ENCODE measurements at regions not wholly inside any gene's neighbourhood (a gene's known extent, or its start where the extent isn't known, plus 50 kb on each side); places are given as distances from the start of the nearest gene placed in this dataset.

GRCh38 chr5:175098301-175098700 lies 345.7 kb downstream of the DRD1 start:
- Histone ChIP-seq H3K9me3 (0 out of 3 replicates have a peak, but pooled peaks cover 3% of the 10 kb centered on the region), H3K4me2 (no peak overlapping the region), H3K4me1 (no peaks in the 10 kb centered on the region), H3K4me3 (no peak overlapping the region), H3K27ac (no peak overlapping the region)
- ChIA-PET POLR2A (no interaction called here), CTCF (interaction anchor here (1.2 to 1.8 kb wide), 3 partner anchors 10 to 111 kb away, joined by 3 to 4 read pairs (median 3); no protein-coding TSS in a partner anchor)
- FAIRE-seq (no peak), ATAC-seq (no peak), DNase-seq (ENCODE audit: low read depth in 1 of 2, low spot score in 1 of 2) (no peak)
- TF ChIP-seq, protein P1, sequence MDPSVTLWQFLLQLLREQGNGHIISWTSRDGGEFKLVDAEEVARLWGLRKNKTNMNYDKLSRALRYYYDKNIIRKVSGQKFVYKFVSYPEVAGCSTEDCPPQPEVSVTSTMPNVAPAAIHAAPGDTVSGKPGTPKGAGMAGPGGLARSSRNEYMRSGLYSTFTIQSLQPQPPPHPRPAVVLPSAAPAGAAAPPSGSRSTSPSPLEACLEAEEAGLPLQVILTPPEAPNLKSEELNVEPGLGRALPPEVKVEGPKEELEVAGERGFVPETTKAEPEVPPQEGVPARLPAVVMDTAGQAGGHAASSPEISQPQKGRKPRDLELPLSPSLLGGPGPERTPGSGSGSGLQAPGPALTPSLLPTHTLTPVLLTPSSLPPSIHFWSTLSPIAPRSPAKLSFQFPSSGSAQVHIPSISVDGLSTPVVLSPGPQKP (IDR thresholded peaks at IDR 0.05; ENCODE audit: low read depth, low read length): no peak
- no peak for TF ChIP-seq BCL3 (IDR thresholded peaks at IDR 0.05)
- no peak for TF ChIP-seq TP53 (CRISPR knock-in tag; IDR thresholded peaks at IDR 0.05)
- TF ChIP-seq RARB (CRISPR knock-in tag; IDR thresholded peaks at IDR 0.05): no peak
- TF ChIP-seq, protein P2, sequence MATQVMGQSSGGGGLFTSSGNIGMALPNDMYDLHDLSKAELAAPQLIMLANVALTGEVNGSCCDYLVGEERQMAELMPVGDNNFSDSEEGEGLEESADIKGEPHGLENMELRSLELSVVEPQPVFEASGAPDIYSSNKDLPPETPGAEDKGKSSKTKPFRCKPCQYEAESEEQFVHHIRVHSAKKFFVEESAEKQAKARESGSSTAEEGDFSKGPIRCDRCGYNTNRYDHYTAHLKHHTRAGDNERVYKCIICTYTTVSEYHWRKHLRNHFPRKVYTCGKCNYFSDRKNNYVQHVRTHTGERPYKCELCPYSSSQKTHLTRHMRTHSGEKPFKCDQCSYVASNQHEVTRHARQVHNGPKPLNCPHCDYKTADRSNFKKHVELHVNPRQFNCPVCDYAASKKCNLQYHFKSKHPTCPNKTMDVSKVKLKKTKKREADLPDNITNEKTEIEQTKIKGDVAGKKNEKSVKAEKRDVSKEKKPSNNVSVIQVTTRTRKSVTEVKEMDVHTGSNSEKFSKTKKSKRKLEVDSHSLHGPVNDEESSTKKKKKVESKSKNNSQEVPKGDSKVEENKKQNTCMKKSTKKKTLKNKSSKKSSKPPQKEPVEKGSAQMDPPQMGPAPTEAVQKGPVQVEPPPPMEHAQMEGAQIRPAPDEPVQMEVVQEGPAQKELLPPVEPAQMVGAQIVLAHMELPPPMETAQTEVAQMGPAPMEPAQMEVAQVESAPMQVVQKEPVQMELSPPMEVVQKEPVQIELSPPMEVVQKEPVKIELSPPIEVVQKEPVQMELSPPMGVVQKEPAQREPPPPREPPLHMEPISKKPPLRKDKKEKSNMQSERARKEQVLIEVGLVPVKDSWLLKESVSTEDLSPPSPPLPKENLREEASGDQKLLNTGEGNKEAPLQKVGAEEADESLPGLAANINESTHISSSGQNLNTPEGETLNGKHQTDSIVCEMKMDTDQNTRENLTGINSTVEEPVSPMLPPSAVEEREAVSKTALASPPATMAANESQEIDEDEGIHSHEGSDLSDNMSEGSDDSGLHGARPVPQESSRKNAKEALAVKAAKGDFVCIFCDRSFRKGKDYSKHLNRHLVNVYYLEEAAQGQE (IDR thresholded peaks at IDR 0.05): no peak
- TF ChIP-seq MAZ (IDR thresholded peaks at IDR 0.05; ENCODE audit: borderline replicate concordance, low read depth, low read length): no peak
- TF ChIP-seq, protein P3, sequence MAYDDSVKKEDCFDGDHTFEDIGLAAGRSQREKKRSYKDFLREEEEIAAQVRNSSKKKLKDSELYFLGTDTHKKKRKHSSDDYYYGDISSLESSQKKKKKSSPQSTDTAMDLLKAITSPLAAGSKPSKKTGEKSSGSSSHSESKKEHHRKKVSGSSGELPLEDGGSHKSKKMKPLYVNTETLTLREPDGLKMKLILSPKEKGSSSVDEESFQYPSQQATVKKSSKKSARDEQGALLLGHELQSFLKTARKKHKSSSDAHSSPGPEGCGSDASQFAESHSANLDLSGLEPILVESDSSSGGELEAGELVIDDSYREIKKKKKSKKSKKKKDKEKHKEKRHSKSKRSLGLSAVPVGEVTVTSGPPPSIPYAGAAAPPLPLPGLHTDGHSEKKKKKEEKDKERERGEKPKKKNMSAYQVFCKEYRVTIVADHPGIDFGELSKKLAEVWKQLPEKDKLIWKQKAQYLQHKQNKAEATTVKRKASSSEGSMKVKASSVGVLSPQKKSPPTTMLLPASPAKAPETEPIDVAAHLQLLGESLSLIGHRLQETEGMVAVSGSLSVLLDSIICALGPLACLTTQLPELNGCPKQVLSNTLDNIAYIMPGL (CRISPR knock-in tag; IDR thresholded peaks at IDR 0.05; ENCODE audit: borderline replicate concordance): no peak
- no peak for TF ChIP-seq RCOR1 (IDR thresholded peaks at IDR 0.05; ENCODE audit: low read depth, low read length)
- no peak for TF ChIP-seq KDM1A (IDR thresholded peaks at IDR 0.05; ENCODE audit: low read depth)
- 40% methylated on average over 7 of the region's 7 CpGs for WGBS (ENCODE audit: missing lambda C conversion rate)

GRCh38 chr5:175096469-175097165 lies 347.4 kb downstream of the DRD1 start:
- CTCF ChIA-PET: interaction anchor here (1.0 to 1.8 kb wide), 2 partner anchors 9 to 281 kb away, joined by 3 to 4 read pairs; no protein-coding TSS in a partner anchor
- no peak for ATAC-seq
- WGBS (ENCODE audit: missing lambda C conversion rate): 32% methylated on average over 12 of the region's 12 CpGs

DNA sequence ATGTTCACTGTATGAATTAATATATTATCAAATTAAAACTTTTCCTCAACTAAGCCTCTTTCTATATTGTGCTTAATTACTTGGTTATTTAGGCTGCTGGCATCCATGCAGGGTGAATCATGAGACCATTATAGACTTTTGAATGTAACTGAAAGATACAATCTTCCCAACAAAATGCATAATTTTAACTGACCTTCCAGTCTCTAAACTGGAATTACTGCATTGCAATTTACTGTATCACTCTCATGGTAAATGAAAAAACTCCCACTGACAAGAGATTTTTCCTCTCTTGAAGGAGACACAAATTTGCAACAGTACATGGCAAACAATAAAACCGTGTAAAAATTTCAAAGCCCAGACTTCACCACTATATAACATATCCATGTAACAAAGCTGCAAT lies 349.5 kb downstream of the DRD1 start:
- no peak overlapping the region for H3K27ac ChIP-seq
- TF ChIP-seq, protein P3 (CRISPR knock-in tag; IDR thresholded peaks at IDR 0.05; ENCODE audit: borderline replicate concordance): no peak
- TF ChIP-seq FOSB (CRISPR knock-in tag; IDR thresholded peaks at IDR 0.05) (no peak), PHF8 (IDR thresholded peaks at IDR 0.05; ENCODE audit: borderline replicate concordance, low read depth) (no peak), TP53 (CRISPR knock-in tag; IDR thresholded peaks at IDR 0.05) (no peak), ESRRA (IDR thresholded peaks at IDR 0.05; ENCODE audit: borderline replicate concordance, low read length) (no peak), NFE2L2 (conservative IDR thresholded peaks at IDR 0.05; ENCODE audit: low read length) (no peak), CTCF (IDR thresholded peaks at IDR 0.05) (no peak), JUNB (IDR thresholded peaks at IDR 0.05) (no peak), KDM5A (IDR thresholded peaks at IDR 0.05) (no peak)
- ATAC-seq: no peak
- no peak for DNase-seq (ENCODE audit: low read depth in 1 of 2, low spot score in 1 of 2)
- CTCF ChIA-PET: no interaction called here
- no peak overlapping the region for H3K4me3 ChIP-seq
- 4% methylated on average over 1 of the region's 1 CpG for WGBS (ENCODE audit: missing lambda C conversion rate)
- POLR2A ChIA-PET: no interaction called here
- 0 out of 3 replicates have a peak, but pooled peaks cover 3% of the 10 kb centered on the region for H3K9me3 ChIP-seq
- no peak for FAIRE-seq
- H3K4me2 ChIP-seq: no peak overlapping the region
- no peaks in the 10 kb centered on the region for H3K4me1 ChIP-seq

More at GRCh38 chr5:175096469-175097165, 347.4 kb downstream of the DRD1 start:
- DNase-seq (ENCODE audit: low read depth in 1 of 2, low spot score in 1 of 2): no peak
- H3K4me1 ChIP-seq: no peaks in the 10 kb centered on the region
- H3K4me3 ChIP-seq: no peak overlapping the region
- no peak overlapping the region for H3K27ac ChIP-seq
- no peak overlapping the region for H3K4me2 ChIP-seq
- no peak for FAIRE-seq
- TF ChIP-seq HOXB5 (CRISPR knock-in tag; IDR thresholded peaks at IDR 0.05) (no peak), RAD21 (conservative IDR thresholded peaks at IDR 0.05 in 1 of 2, IDR thresholded peaks at IDR 0.05 in 1 of 2) (no peak)
- 0 out of 3 replicates have a peak, but pooled peaks cover 3% of the 10 kb centered on the region for H3K9me3 ChIP-seq
- POLR2A ChIA-PET: no interaction called here

Measured in A549 (cell line).